ENCODE measurements at regions not wholly inside any gene's neighbourhood (a gene's known extent, or its start where the extent isn't known, plus 50 kb on each side); places are given as distances from the start of the nearest gene placed in this dataset.

DNA sequence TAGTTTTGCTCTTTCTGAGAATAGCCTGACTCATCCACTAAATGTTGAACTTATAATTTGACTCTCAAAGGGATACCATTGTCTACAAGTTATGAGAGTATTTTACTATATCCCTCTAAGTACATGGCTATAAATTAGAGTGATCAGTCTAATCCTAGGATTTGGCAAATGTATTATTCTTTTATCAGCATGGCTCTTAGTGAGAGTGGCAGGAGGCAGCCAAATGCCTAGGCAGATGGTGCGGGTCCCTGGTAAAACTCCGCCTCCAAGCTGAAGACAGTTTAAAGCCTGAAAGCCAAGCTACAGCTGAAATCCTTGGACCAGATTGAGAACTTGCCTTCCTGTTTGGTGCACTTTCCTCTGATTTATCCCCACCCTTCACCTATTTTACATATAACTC lies 631.8 kb downstream of the SQOR start:
- Histone ChIP-seq H2BK120ac (replicated peaks; ENCODE audit: low read depth, low read length) (no peak overlapping the region), H3K79me1 (ENCODE audit: low read depth, low read length) (no peaks in the 10 kb centered on the region), H3K23ac (ENCODE audit: insufficient read length) (no peak overlapping the region), H4K5ac (ENCODE audit: insufficient read length, low read depth, low read length) (no peak overlapping the region), H3K14ac (ENCODE audit: insufficient read length) (no peak overlapping the region), H2BK15ac (ENCODE audit: low read length) (no peak overlapping the region), H4K91ac (replicated peaks; ENCODE audit: insufficient read length, low read length) (no peak overlapping the region), H2BK5ac (ENCODE audit: low read depth, low read length) (no peak overlapping the region), H3K23me2 (ENCODE audit: low read depth, low read length) (no peaks in the 10 kb centered on the region), H3K9me3 (ENCODE audit: insufficient read depth in 2 of 2, low read depth in 1 of 2, low read length in 1 of 2) (no peaks in the 10 kb centered on the region), H4K8ac (ENCODE audit: extremely low read depth, insufficient read depth, low read length) (no peak overlapping the region), H3K18ac (ENCODE audit: extremely low read depth, low read length) (no peak overlapping the region), H2AK5ac (ENCODE audit: low read depth, low read length) (no peak overlapping the region), H2AFZ (ENCODE audit: low read length) (no peak overlapping the region), H3K27ac (ENCODE audit: low read depth, low read length) (no peak overlapping the region), H3K4me2 (ENCODE audit: insufficient read depth in 1 of 2, low read depth in 2 of 2, low read length in 2 of 2) (no peak overlapping the region), H2BK20ac (ENCODE audit: low read length) (no peak overlapping the region), H3K27me3 (replicated peaks in 1 of 4; ENCODE audit: control insufficient read depth in 3 of 4, extremely low read depth in 1 of 4, insufficient read depth in 3 of 4, low read length in 3 of 4) (no peaks in the 10 kb centered on the region), H4K20me1 (replicated peaks in 1 of 2; ENCODE audit: control insufficient read depth in 1 of 2, insufficient read depth in 2 of 2, low read length in 2 of 2) (no peaks in the 10 kb centered on the region), H3K4ac (replicated peaks; ENCODE audit: insufficient read length, low read depth, low read length) (no peak overlapping the region), H3K36me3 (ENCODE audit: control insufficient read depth in 2 of 4, insufficient read depth in 4 of 4, low read length in 3 of 4) (no peaks in the 10 kb centered on the region), H3K9ac (replicated peaks in 1 of 4; ENCODE audit: extremely low read depth in 1 of 4, low read depth in 3 of 4, low read length in 3 of 4) (no peak overlapping the region), H3K56ac (replicated peaks; ENCODE audit: insufficient read length, low read depth, low read length) (no peak overlapping the region), H3K4me3 (ENCODE audit: extremely low read depth in 1 of 4, insufficient read depth in 2 of 4, low read depth in 3 of 4, low read length in 4 of 4) (no peak overlapping the region), H3K4me1 (replicated peaks in 1 of 4; ENCODE audit: control insufficient read depth in 3 of 4, insufficient read depth in 4 of 4, low read length in 3 of 4) (no peaks in the 10 kb centered on the region), H3K79me2 (ENCODE audit: control insufficient read depth in 1 of 2, insufficient read depth in 2 of 2, low read length in 2 of 2) (no peaks in the 10 kb centered on the region), H2BK12ac (ENCODE audit: low read depth, low read length) (no peak overlapping the region)
- FAIRE-seq (no peak), DNase-seq (ENCODE audit: low read depth in 1 of 2, low spot score in 2 of 2) (no peak)
- TF ChIP-seq YY1 (IDR thresholded peaks at IDR 0.05; ENCODE audit: low read depth, low read length) (no peak), KDM5A (IDR thresholded peaks at IDR 0.05; ENCODE audit: low read length) (no peak), GABPA (IDR thresholded peaks at IDR 0.05; ENCODE audit: borderline replicate concordance, insufficient read depth, low read length) (no peak), USF2 (IDR thresholded peaks at IDR 0.05; ENCODE audit: low read length) (no peak), ZNF274 (IDR thresholded peaks at IDR 0.05; ENCODE audit: borderline replicate concordance, extremely low read depth, low read length) (no peak), RNF2 (IDR thresholded peaks at IDR 0.05; ENCODE audit: borderline replicate concordance, low read depth, low read length, missing control alignments, poor library complexity, severe bottlenecking) (no peak), POLR2A (IDR thresholded peaks at IDR 0.05; ENCODE audit: control extremely low read depth in 1 of 2, low read depth in 2 of 2, low read length in 2 of 2) (no peak), CEBPB (IDR thresholded peaks at IDR 0.05; ENCODE audit: low read depth, low read length) (no peak)
- TF ChIP-seq, protein P1, sequence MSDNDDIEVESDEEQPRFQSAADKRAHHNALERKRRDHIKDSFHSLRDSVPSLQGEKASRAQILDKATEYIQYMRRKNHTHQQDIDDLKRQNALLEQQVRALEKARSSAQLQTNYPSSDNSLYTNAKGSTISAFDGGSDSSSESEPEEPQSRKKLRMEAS (IDR thresholded peaks at IDR 0.05): no peak
- WGBS, 2 experiments (ENCODE audit: extremely low coverage in 1 of 2, insufficient coverage in 1 of 2, insufficient read length in 1 of 2, insufficient replicate concordance in 2 of 2, low coverage in 1 of 2, low lambda C conversion rate in 2 of 2, missing lambda C conversion rate in 1 of 2): 86% methylated on average over 2 of the region's 2 CpGs; no CpG with 5 or more reads in 1 of the 2 experiments
- CTCF ChIA-PET (ENCODE audit: partially characterized antibody): interaction anchor here (0.6 kb wide), 1 partner anchor 1713 kb away, joined by 3 read pairs; no protein-coding TSS in a partner anchor
- POLR2A ChIA-PET (ENCODE audit: partially characterized antibody): no interaction called here

Data from H1 (cell line).